ENCODE measurements at regions not wholly inside any gene's neighbourhood (a gene's known extent, or its start where the extent isn't known, plus 50 kb on each side); places are given as distances from the start of the nearest gene placed in this dataset.
A peak's percentile ranks its signal among the peaks of the same experiment; 100 is the strongest.

GRCh38 chr6:134866563-134866962 is 83.3 kb downstream of the ALDH8A1 start:
- H4K8ac ChIP-seq (ENCODE audit: low read length), result no peak overlapping the region
- H2AFZ ChIP-seq (ENCODE audit: low read depth, low read length), result no peak overlapping the region
- H3K27me3 ChIP-seq (ENCODE audit: control insufficient read depth in 1 of 2, insufficient read depth in 1 of 2, low read length in 2 of 2), result no peaks in the 10 kb centered on the region
- H3K9ac ChIP-seq (ENCODE audit: low read length), result no peak overlapping the region
- no peak overlapping the region for H2BK12ac ChIP-seq (ENCODE audit: low read length in 2 of 2)
- no peak overlapping the region for H3K4ac ChIP-seq (ENCODE audit: low read depth in 1 of 2, low read length in 2 of 2)
- no peak overlapping the region for H2AK5ac ChIP-seq (ENCODE audit: low read length, severe bottlenecking)
- no peak overlapping the region for H3K27ac ChIP-seq (ENCODE audit: low read length, poor library complexity, severe bottlenecking)
- H3K79me1 ChIP-seq (replicated peaks; ENCODE audit: low read length, poor library complexity, severe bottlenecking), result no peaks in the 10 kb centered on the region
- DNase-seq, result no peak
- no peaks in the 10 kb centered on the region for H3K9me3 ChIP-seq (ENCODE audit: control insufficient read depth, low read length)
- no peak overlapping the region for H3K4me2 ChIP-seq (ENCODE audit: low read length, poor library complexity, severe bottlenecking)
- H3K18ac ChIP-seq (ENCODE audit: low read depth in 1 of 2, low read length in 2 of 2), result no peak overlapping the region
- no peak overlapping the region for H4K91ac ChIP-seq (ENCODE audit: low read length)
- no peak overlapping the region for H2BK15ac ChIP-seq (ENCODE audit: low read depth, poor library complexity, severe bottlenecking)
- H3K36me3 ChIP-seq (ENCODE audit: control insufficient read depth in 1 of 2, insufficient read depth in 2 of 2, low read depth in 1 of 2, low read length in 2 of 2), result no peaks in the 10 kb centered on the region
- H2BK120ac ChIP-seq (ENCODE audit: low read depth, low read length), result no peak overlapping the region
- WGBS, result 100% methylated on average over 1 of the region's 2 CpGs
- H3K14ac ChIP-seq (ENCODE audit: low read length in 2 of 2), result no peak overlapping the region
- H3K4me3 ChIP-seq (ENCODE audit: insufficient read depth in 1 of 2, low read depth in 1 of 2, low read length in 2 of 2), result no peak overlapping the region
- H3K4me1 ChIP-seq (ENCODE audit: control insufficient read depth, insufficient read depth, low read depth, low read length), result no peaks in the 10 kb centered on the region
- H2BK5ac ChIP-seq (ENCODE audit: low read depth, low read length, poor library complexity, severe bottlenecking), result no peak overlapping the region
- H3K23ac ChIP-seq (ENCODE audit: low read length in 2 of 2), result no peak overlapping the region

GRCh38 chr6:134864558-134864957 is 85.3 kb downstream of the ALDH8A1 start:
- Histone ChIP-seq H3K18ac (ENCODE audit: low read depth in 1 of 2, low read length in 2 of 2) (no peak overlapping the region), H4K8ac (ENCODE audit: low read length) (no peak overlapping the region), H2BK120ac (ENCODE audit: low read depth, low read length) (no peak overlapping the region), H2BK12ac (ENCODE audit: low read length in 2 of 2) (no peak overlapping the region), H3K27me3 (ENCODE audit: control insufficient read depth in 1 of 2, insufficient read depth in 1 of 2, low read length in 2 of 2) (no peaks in the 10 kb centered on the region), H3K9ac (ENCODE audit: low read length) (no peak overlapping the region), H3K4me2 (ENCODE audit: low read length, poor library complexity, severe bottlenecking) (no peak overlapping the region), H3K4me3 (ENCODE audit: insufficient read depth in 1 of 2, low read depth in 1 of 2, low read length in 2 of 2) (no peak overlapping the region), H3K9me3 (ENCODE audit: control insufficient read depth, low read length) (no peaks in the 10 kb centered on the region), H2BK5ac (ENCODE audit: low read depth, low read length, poor library complexity, severe bottlenecking) (no peak overlapping the region), H4K91ac (ENCODE audit: low read length) (no peak overlapping the region), H3K36me3 (ENCODE audit: control insufficient read depth in 1 of 2, insufficient read depth in 2 of 2, low read depth in 1 of 2, low read length in 2 of 2) (no peaks in the 10 kb centered on the region), H3K23ac (ENCODE audit: low read length in 2 of 2) (no peak overlapping the region), H3K79me1 (replicated peaks; ENCODE audit: low read length, poor library complexity, severe bottlenecking) (no peaks in the 10 kb centered on the region), H3K27ac (ENCODE audit: low read length, poor library complexity, severe bottlenecking) (no peak overlapping the region), H2BK15ac (ENCODE audit: low read depth, poor library complexity, severe bottlenecking) (no peak overlapping the region), H2AK5ac (ENCODE audit: low read length, severe bottlenecking) (no peak overlapping the region), H3K4ac (ENCODE audit: low read depth in 1 of 2, low read length in 2 of 2) (no peak overlapping the region), H3K14ac (ENCODE audit: low read length in 2 of 2) (no peak overlapping the region), H3K4me1 (ENCODE audit: control insufficient read depth, insufficient read depth, low read depth, low read length) (no peaks in the 10 kb centered on the region), H2AFZ (ENCODE audit: low read depth, low read length) (no peak overlapping the region)
- DNase-seq, result no peak
- 95% methylated on average over 2 of the region's 3 CpGs for WGBS

- Histone ChIP-seq H3K14ac (ENCODE audit: low read length in 2 of 2) (no peak overlapping the region), H3K4me2 (ENCODE audit: low read length, poor library complexity, severe bottlenecking) (no peak overlapping the region), H2BK120ac (ENCODE audit: low read depth, low read length) (no peak overlapping the region), H3K9me3 (ENCODE audit: control insufficient read depth, low read length) (no peaks in the 10 kb centered on the region), H2AK5ac (ENCODE audit: low read length, severe bottlenecking) (no peak overlapping the region), H3K4me1 (ENCODE audit: control insufficient read depth, insufficient read depth, low read depth, low read length) (no peaks in the 10 kb centered on the region), H3K27me3 (ENCODE audit: control insufficient read depth in 1 of 2, insufficient read depth in 1 of 2, low read length in 2 of 2) (no peaks in the 10 kb centered on the region), H3K23ac (ENCODE audit: low read length in 2 of 2) (no peak overlapping the region), H2BK5ac (ENCODE audit: low read depth, low read length, poor library complexity, severe bottlenecking) (no peak overlapping the region), H3K9ac (ENCODE audit: low read length) (no peak overlapping the region), H3K79me1 (replicated peaks; ENCODE audit: low read length, poor library complexity, severe bottlenecking) (no peaks in the 10 kb centered on the region), H3K36me3 (ENCODE audit: control insufficient read depth in 1 of 2, insufficient read depth in 2 of 2, low read depth in 1 of 2, low read length in 2 of 2) (no peaks in the 10 kb centered on the region), H3K18ac (ENCODE audit: low read depth in 1 of 2, low read length in 2 of 2) (no peak overlapping the region), H2BK12ac (ENCODE audit: low read length in 2 of 2) (no peak overlapping the region), H4K8ac (ENCODE audit: low read length) (no peak overlapping the region), H3K27ac (ENCODE audit: low read length, poor library complexity, severe bottlenecking) (no peak overlapping the region), H3K4me3 (ENCODE audit: insufficient read depth in 1 of 2, low read depth in 1 of 2, low read length in 2 of 2) (no peak overlapping the region), H2AFZ (ENCODE audit: low read depth, low read length) (no peak overlapping the region), H2BK15ac (ENCODE audit: low read depth, poor library complexity, severe bottlenecking) (no peak overlapping the region), H3K4ac (ENCODE audit: low read depth in 1 of 2, low read length in 2 of 2) (no peak overlapping the region), H4K91ac (ENCODE audit: low read length) (no peak overlapping the region)
- DNase-seq, result no peak
- 90% methylated on average over 10 of the region's 11 CpGs for WGBS
These were observed 86.0 kb downstream of the ALDH8A1 start for GRCh38 chr6:134863763-134864510.

GRCh38 chr6:134854366-134854765 is 95.5 kb downstream of the ALDH8A1 start:
- H4K91ac ChIP-seq (ENCODE audit: low read length), result no peak overlapping the region
- DNase-seq, result no peak
- H3K9ac ChIP-seq (ENCODE audit: low read length), result peak overlapping the region; percentile 2
- H2BK120ac ChIP-seq (ENCODE audit: low read depth, low read length), result no peak overlapping the region
- H3K14ac ChIP-seq (ENCODE audit: low read length in 2 of 2), result no peak overlapping the region
- no peak overlapping the region for H2BK5ac ChIP-seq (ENCODE audit: low read depth, low read length, poor library complexity, severe bottlenecking)
- H3K4me3 ChIP-seq (ENCODE audit: insufficient read depth in 1 of 2, low read depth in 1 of 2, low read length in 2 of 2), result no peak overlapping the region
- H2AK5ac ChIP-seq (ENCODE audit: low read length, severe bottlenecking), result no peak overlapping the region
- H3K79me1 ChIP-seq (replicated peaks; ENCODE audit: low read length, poor library complexity, severe bottlenecking), result no peaks in the 10 kb centered on the region
- H3K4ac ChIP-seq (ENCODE audit: low read depth in 1 of 2, low read length in 2 of 2), result no peak overlapping the region
- H2AFZ ChIP-seq (ENCODE audit: low read depth, low read length), result no peak overlapping the region
- H3K23ac ChIP-seq (ENCODE audit: low read length in 2 of 2), result no peak overlapping the region
- 73% methylated on average over 3 of the region's 3 CpGs for WGBS
- no peak overlapping the region for H3K18ac ChIP-seq (ENCODE audit: low read depth in 1 of 2, low read length in 2 of 2)
- H3K4me2 ChIP-seq (ENCODE audit: low read length, poor library complexity, severe bottlenecking), result no peak overlapping the region
- no peaks in the 10 kb centered on the region for H3K36me3 ChIP-seq (ENCODE audit: control insufficient read depth in 1 of 2, insufficient read depth in 2 of 2, low read depth in 1 of 2, low read length in 2 of 2)
- H2BK12ac ChIP-seq (ENCODE audit: low read length in 2 of 2), result no peak overlapping the region
- no peaks in the 10 kb centered on the region for H3K27me3 ChIP-seq (ENCODE audit: control insufficient read depth in 1 of 2, insufficient read depth in 1 of 2, low read length in 2 of 2)
- no peak overlapping the region for H3K27ac ChIP-seq (ENCODE audit: low read length, poor library complexity, severe bottlenecking)
- no peak overlapping the region for H2BK15ac ChIP-seq (ENCODE audit: low read depth, poor library complexity, severe bottlenecking)
- H4K8ac ChIP-seq (ENCODE audit: low read length), result no peak overlapping the region
- no peaks in the 10 kb centered on the region for H3K9me3 ChIP-seq (ENCODE audit: control insufficient read depth, low read length)
- no peaks in the 10 kb centered on the region for H3K4me1 ChIP-seq (ENCODE audit: control insufficient read depth, insufficient read depth, low read depth, low read length)

All from mesenchymal stem cell (in vitro differentiated cells and primary cell).